ENCODE measurements at regions not wholly inside any gene's neighbourhood (a gene's known extent, or its start where the extent isn't known, plus 50 kb on each side); places are given as distances from the start of the nearest gene placed in this dataset.

DNA sequence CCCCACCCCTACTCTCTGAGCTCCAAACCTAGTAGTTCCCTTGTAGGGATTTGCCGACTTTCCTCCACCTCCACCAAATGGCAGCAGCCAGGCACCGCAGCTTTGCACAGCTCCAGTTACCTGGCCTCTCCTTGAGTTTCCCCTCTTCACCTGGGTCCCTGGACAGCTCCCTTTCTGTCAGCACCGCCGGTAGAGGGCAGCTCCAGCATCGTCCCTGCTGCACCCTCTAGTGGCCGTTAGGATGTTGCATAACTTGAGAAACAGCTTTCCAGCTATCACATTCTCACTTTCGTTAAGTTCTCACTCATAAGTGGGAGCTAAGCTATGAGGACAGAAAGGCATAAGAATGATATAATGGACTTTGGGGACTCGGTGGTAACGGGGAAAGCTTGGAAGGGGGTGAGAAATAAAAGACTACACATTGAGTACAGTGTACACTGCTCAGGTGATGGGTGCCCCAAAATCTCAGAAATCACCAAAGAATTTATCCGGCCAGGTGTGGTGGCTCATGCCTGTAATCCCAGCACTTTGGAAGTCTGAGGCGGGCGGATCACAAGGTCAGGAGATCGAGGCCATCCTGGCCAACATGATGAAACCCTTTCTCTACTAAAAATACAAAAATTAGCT lies 60.4 kb upstream of the OLFM4 start:
- Histone ChIP-seq H3K9ac (ENCODE audit: low read length) (no peak overlapping the region), H3K4me2 (ENCODE audit: low read length) (peak overlapping the region; percentile 43; the same call in 1 of the 2 replicates)

DNA sequence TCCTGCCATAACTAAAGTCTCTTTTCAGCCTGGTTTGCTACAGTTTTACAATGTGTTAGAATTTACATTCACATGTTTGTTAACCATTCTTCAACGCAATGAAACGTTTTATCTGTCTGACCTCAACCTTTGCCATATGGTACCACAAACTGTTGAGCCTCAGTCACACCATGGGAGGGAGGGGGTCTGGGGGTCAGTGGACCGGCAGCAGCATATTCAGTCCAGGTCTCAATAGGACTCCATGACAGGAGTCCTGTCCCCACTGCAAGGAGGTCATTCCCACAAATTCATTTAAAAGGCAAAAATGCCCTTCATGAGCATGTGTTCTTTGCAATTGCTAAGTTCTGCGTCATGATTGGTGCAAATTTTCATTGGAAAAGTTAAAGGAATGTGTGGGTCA lies 66.6 kb upstream of the OLFM4 start:
- no peak for TF ChIP-seq EZH2phosphoT487 (IDR thresholded peaks at IDR 0.05; ENCODE audit: low read depth)
- TF ChIP-seq, protein P1, sequence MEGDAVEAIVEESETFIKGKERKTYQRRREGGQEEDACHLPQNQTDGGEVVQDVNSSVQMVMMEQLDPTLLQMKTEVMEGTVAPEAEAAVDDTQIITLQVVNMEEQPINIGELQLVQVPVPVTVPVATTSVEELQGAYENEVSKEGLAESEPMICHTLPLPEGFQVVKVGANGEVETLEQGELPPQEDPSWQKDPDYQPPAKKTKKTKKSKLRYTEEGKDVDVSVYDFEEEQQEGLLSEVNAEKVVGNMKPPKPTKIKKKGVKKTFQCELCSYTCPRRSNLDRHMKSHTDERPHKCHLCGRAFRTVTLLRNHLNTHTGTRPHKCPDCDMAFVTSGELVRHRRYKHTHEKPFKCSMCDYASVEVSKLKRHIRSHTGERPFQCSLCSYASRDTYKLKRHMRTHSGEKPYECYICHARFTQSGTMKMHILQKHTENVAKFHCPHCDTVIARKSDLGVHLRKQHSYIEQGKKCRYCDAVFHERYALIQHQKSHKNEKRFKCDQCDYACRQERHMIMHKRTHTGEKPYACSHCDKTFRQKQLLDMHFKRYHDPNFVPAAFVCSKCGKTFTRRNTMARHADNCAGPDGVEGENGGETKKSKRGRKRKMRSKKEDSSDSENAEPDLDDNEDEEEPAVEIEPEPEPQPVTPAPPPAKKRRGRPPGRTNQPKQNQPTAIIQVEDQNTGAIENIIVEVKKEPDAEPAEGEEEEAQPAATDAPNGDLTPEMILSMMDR (IDR thresholded peaks at IDR 0.05; ENCODE audit: low read depth, low read length), result no peak
- no peak overlapping the region for H3K4me3 ChIP-seq (ENCODE audit: low read length)
- no peaks in the 10 kb centered on the region for H3K36me3 ChIP-seq (replicated peaks; ENCODE audit: low read depth, low read length)
- H4K20me1 ChIP-seq (ENCODE audit: insufficient read depth, low read length), result no peaks in the 10 kb centered on the region
- peaks cover 12% of the 10 kb centered on the region for H3K4me1 ChIP-seq (ENCODE audit: low read length)
- no peak overlapping the region for H3K27ac ChIP-seq (ENCODE audit: low read length)
- H3K9me3 ChIP-seq (ENCODE audit: insufficient read depth, low read length), result no peaks in the 10 kb centered on the region
- H2AFZ ChIP-seq (ENCODE audit: low read depth, low read length), result no peak overlapping the region
- no peak overlapping the region for H3K9ac ChIP-seq (ENCODE audit: low read length)
- H3K4me2 ChIP-seq (ENCODE audit: low read length), result peak overlapping the region; percentile 51; the same call in 1 of the 2 replicates
- peaks cover 11% of the 10 kb centered on the region for H3K27me3 ChIP-seq (ENCODE audit: low read depth, low read length)
- H3K79me2 ChIP-seq (ENCODE audit: low read length), result no peaks in the 10 kb centered on the region

More for the DNA sequence above, 60.4 kb upstream of the OLFM4 start:
- no peak overlapping the region for H3K27ac ChIP-seq (ENCODE audit: low read length)
- H3K79me2 ChIP-seq (ENCODE audit: low read length), result no peaks in the 10 kb centered on the region
- H3K27me3 ChIP-seq (ENCODE audit: low read depth, low read length), result peaks cover 38% of the 10 kb centered on the region
- H2AFZ ChIP-seq (ENCODE audit: low read depth, low read length), result no peak overlapping the region
- no peaks in the 10 kb centered on the region for H4K20me1 ChIP-seq (ENCODE audit: insufficient read depth, low read length)
- no peaks in the 10 kb centered on the region for H3K4me1 ChIP-seq (ENCODE audit: low read length)
- H3K36me3 ChIP-seq (replicated peaks; ENCODE audit: low read depth, low read length), result no peaks in the 10 kb centered on the region
- TF ChIP-seq EZH2phosphoT487 (IDR thresholded peaks at IDR 0.05; ENCODE audit: low read depth), result no peak
- TF ChIP-seq, protein P1 (IDR thresholded peaks at IDR 0.05; ENCODE audit: low read depth, low read length), result peak; percentile 98
- no peak overlapping the region for H3K4me3 ChIP-seq (ENCODE audit: low read length)
- H3K9me3 ChIP-seq (ENCODE audit: insufficient read depth, low read length), result no peaks in the 10 kb centered on the region

DNA sequence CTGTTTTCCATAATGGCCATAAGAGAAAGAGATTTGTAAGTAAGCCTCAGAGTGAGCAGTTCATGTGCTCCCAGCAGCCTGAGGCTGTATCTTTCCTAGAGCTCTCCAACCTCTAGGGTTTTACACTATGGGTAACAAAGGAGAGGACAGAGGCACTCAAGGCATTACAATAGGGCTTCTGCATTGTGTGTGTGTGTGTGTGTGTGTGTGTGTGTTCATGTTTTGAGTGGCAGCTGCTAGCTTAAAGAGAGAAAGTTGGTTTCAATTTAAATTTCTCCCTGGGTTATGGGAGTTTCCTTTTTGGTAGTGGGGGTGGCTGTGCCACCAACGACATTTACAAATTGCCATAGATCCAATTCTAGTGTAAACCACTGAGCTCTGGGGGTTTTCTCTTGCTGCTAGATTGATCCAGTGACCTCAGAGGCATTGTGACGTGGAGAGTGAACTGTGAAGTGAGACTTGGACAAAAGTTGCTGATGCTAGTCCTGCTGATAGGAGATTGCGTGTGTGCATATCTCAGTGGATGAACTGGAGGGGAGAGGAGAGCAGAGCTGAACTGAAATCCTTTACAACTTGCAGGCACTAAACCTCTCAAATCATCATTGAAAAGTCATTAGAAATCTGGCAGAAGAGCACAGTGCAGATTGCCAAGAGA lies 67.2 kb upstream of the OLFM4 start:
- H3K4me2 ChIP-seq (ENCODE audit: low read length), result peak overlapping the region; percentile 51
- no peaks in the 10 kb centered on the region for H3K9me3 ChIP-seq (ENCODE audit: insufficient read depth, low read length)
- no peak overlapping the region for H3K9ac ChIP-seq (ENCODE audit: low read length)
- no peaks in the 10 kb centered on the region for H3K36me3 ChIP-seq (replicated peaks; ENCODE audit: low read depth, low read length)
- H3K27me3 ChIP-seq (ENCODE audit: low read depth, low read length), result peaks cover 5% of the 10 kb centered on the region; the same call in 1 of the 2 replicates
- TF ChIP-seq, protein P1 (IDR thresholded peaks at IDR 0.05; ENCODE audit: low read depth, low read length), result no peak
- no peak for TF ChIP-seq EZH2phosphoT487 (IDR thresholded peaks at IDR 0.05; ENCODE audit: low read depth)
- no peak overlapping the region for H3K27ac ChIP-seq (ENCODE audit: low read length)
- H2AFZ ChIP-seq (ENCODE audit: low read depth, low read length), result peak overlapping the region; percentile 36; the same call in 1 of the 2 replicates
- H3K4me1 ChIP-seq (ENCODE audit: low read length), result peaks cover 12% of the 10 kb centered on the region
- no peaks in the 10 kb centered on the region for H4K20me1 ChIP-seq (ENCODE audit: insufficient read depth, low read length)
- no peaks in the 10 kb centered on the region for H3K79me2 ChIP-seq (ENCODE audit: low read length)
- H3K4me3 ChIP-seq (ENCODE audit: low read length), result peak overlapping the region; percentile 31

DNA sequence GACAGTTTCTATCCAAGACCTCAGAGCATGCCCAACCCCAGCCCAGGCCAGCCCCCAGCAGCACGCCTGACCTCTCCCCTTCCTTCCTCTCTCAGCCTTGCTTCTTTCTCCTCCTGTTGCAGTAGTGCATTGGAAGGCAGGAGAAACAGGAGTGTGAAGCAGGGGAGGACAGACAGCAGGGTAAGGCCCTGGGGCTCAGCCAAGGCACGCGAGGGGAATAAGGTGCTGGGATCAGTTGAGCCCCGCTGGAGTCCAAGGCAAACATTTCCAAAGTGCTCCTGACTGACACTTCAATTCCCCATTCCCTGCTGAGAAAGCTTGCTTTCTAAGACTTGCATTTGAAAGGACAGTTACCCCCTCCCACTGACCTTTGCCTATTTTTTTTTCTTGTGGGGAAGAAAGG lies 73.1 kb upstream of the OLFM4 start:
- no peak for TF ChIP-seq EZH2phosphoT487 (IDR thresholded peaks at IDR 0.05; ENCODE audit: low read depth)
- TF ChIP-seq, protein P1 (IDR thresholded peaks at IDR 0.05; ENCODE audit: low read depth, low read length), result no peak
- Histone ChIP-seq H3K4me3 (ENCODE audit: low read length) (no peak overlapping the region), H2AFZ (ENCODE audit: low read depth, low read length) (no peak overlapping the region), H3K36me3 (replicated peaks; ENCODE audit: low read depth, low read length) (no peaks in the 10 kb centered on the region), H3K4me2 (ENCODE audit: low read length) (no peak overlapping the region), H3K4me1 (ENCODE audit: low read length) (no peaks in the 10 kb centered on the region), H3K9ac (ENCODE audit: low read length) (no peak overlapping the region), H3K79me2 (ENCODE audit: low read length) (no peaks in the 10 kb centered on the region), H3K9me3 (ENCODE audit: insufficient read depth, low read length) (no peaks in the 10 kb centered on the region), H4K20me1 (ENCODE audit: insufficient read depth, low read length) (no peaks in the 10 kb centered on the region), H3K27ac (ENCODE audit: low read length) (no peak overlapping the region), H3K27me3 (ENCODE audit: low read depth, low read length) (no peaks in the 10 kb centered on the region)

Data from OCI-LY3 (cell line).